ENCODE measurements at regions not wholly inside any gene's neighbourhood (a gene's known extent, or its start where the extent isn't known, plus 50 kb on each side); places are given as distances from the start of the nearest gene placed in this dataset.

DNA sequence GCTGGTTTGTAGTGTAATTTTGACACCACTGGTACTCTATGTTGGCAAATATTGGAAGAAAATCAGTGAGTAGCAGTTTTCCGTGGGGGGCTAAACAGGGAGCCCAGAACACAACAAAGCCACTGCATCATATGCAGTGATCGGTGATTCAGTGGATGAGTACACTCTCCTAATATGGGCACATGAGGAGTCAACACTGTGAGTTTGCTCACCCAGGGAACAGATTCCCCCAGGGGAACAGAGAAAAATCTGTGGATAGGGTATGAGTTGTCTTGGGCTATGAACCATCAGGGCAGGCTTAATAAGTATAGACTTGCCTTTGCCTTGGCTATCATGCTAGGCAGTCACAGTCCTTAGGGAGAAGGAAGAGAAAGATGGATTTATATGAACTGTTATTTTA is 227.7 kb upstream of the SEMA3E start:
- no peak for TF ChIP-seq TAF1 (IDR thresholded peaks at IDR 0.05; ENCODE audit: borderline replicate concordance, low read depth, low read length)
- TF ChIP-seq POLR2AphosphoS5 (IDR thresholded peaks at IDR 0.05; ENCODE audit: low read depth, low read length) = no peak
- no peak for TF ChIP-seq POLR2A (IDR thresholded peaks at IDR 0.05; ENCODE audit: low read depth, low read length)

Data from GM12892 (cell line).